Stomach (tissue), 4 donors: ENCODE measurements at regions not wholly inside any gene's neighbourhood (a gene's known extent, or its start where the extent isn't known, plus 50 kb on each side); places are given as distances from the start of the nearest gene placed in this dataset.

Experiments
- EP300 ChIP-seq: sonication (generic); formaldehyde crosslinking; IDR thresholded peaks from one replicate; pipeline ENCODE4 v1.6.1; 2017; ENCODE audit warnings: antibody characterized with exemption
- POLR2A ChIP-seq, 4 donors: fragments of 450-650 bp; IDR thresholded peaks; one replicate each; pipeline ENCODE4 v1.6.1; 2016; ENCODE audit warnings: antibody characterized with exemption in 4 of 4, control low read depth in 2 of 4, mild to moderate bottlenecking in 1 of 4, moderate library complexity in 1 of 4
- POLR2AphosphoS5 ChIP-seq, 3 donors: sonication (generic); formaldehyde crosslinking; IDR thresholded peaks; one replicate each; pipeline ENCODE4 v1.6.1; 2016; ENCODE audit warnings: antibody characterized with exemption in 3 of 3
- TF ChIP-seq, protein P1 (sequence below), 7 experiments: fragments of 450-650 bp in 4 of 7; fragments of 200-600 bp in 3 of 7; sonication (generic) in 3 of 7; IDR thresholded peaks; one replicate each; pipeline ENCODE4 v1.5.1; 2016 to 2019; ENCODE audit warnings: antibody characterized with exemption in 7 of 7, control low read depth in 2 of 7, mild to moderate bottlenecking in 1 of 7

DNA sequence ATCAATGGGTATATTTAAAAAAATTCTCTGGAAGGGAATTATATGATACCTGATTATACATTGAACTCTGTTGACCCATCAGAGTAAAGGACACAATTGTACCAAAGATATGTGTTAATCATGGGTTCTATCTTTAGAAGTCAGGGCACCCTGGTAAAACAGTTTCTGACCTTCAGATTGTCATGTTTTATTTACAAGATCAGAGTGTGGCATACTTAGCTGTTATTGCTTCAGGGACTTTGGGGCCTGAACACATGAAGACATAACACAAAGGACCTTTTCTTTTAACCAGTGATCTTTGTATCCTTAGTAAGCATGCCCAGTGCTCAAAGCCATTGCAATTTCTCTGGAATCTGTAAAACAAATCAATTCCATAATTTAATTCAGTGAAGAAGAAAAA, 204.8 kb upstream of the RPS6KA3 start:
- TF ChIP-seq, protein P1, sequence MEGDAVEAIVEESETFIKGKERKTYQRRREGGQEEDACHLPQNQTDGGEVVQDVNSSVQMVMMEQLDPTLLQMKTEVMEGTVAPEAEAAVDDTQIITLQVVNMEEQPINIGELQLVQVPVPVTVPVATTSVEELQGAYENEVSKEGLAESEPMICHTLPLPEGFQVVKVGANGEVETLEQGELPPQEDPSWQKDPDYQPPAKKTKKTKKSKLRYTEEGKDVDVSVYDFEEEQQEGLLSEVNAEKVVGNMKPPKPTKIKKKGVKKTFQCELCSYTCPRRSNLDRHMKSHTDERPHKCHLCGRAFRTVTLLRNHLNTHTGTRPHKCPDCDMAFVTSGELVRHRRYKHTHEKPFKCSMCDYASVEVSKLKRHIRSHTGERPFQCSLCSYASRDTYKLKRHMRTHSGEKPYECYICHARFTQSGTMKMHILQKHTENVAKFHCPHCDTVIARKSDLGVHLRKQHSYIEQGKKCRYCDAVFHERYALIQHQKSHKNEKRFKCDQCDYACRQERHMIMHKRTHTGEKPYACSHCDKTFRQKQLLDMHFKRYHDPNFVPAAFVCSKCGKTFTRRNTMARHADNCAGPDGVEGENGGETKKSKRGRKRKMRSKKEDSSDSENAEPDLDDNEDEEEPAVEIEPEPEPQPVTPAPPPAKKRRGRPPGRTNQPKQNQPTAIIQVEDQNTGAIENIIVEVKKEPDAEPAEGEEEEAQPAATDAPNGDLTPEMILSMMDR (IDR thresholded peaks at IDR 0.05): no peak
- TF ChIP-seq POLR2AphosphoS5 (IDR thresholded peaks at IDR 0.05) (no peak), POLR2A (IDR thresholded peaks at IDR 0.05) (no peak), EP300 (no peak)
